Breast epithelium (tissue), 4 donors: ENCODE measurements at regions not wholly inside any gene's neighbourhood (a gene's known extent, or its start where the extent isn't known, plus 50 kb on each side); places are given as distances from the start of the nearest gene placed in this dataset.

Experiments
- DNase-seq, 2 donors: peaks; one replicate each; pipeline ENCODE4 v3.0.0-alpha.2; 2019; ENCODE audit warnings: low spot score in 2 of 2
- H3K27ac ChIP-seq, 2 donors: fragments of 200-600 bp; sonication (generic) in 1 of 2; one replicate each; pipeline ENCODE4 v1.5.1; 2016 to 2019; ENCODE audit warnings: mild to moderate bottlenecking in 1 of 2
- H3K27me3 ChIP-seq, 2 donors: fragments of 200-600 bp; sonication (generic) in 1 of 2; one replicate each; pipeline versions ENCODE4 v1.5.1 to v1.6.0; 2017 to 2019; ENCODE audit warnings: control low read depth in 1 of 2, mild to moderate bottlenecking in 1 of 2
- H3K36me3 ChIP-seq: fragments of 200-600 bp; one replicate; pipeline ENCODE4 v1.5.1; 2019
- H3K4me1 ChIP-seq, 2 donors: fragments of 200-600 bp; sonication (generic); one replicate each; pipeline ENCODE4 v1.5.1; 2016 to 2019; ENCODE audit warnings: control low read depth in 1 of 2
- H3K4me3 ChIP-seq, 3 donors: fragments of 200-600 bp; sonication (generic); 1 replicate in 2 of 3; 2 replicates in 1 of 3; pipeline ENCODE4 v1.5.1; 2016 to 2019; ENCODE audit warnings: mild to moderate bottlenecking in 3 of 3, moderate library complexity in 2 of 3
- H3K9me3 ChIP-seq, 2 donors: fragments of 200-600 bp; sonication (generic) in 1 of 2; one replicate each; pipeline ENCODE4 v1.5.1; 2016 to 2019; ENCODE audit warnings: control low read depth in 1 of 2
- CTCF ChIP-seq, 3 donors: fragments of 450-650 bp; IDR thresholded peaks; one replicate each; pipeline ENCODE4 v1.5.1; 2016 to 2017; ENCODE audit warnings: antibody characterized with exemption in 3 of 3, mild to moderate bottlenecking in 3 of 3, moderate library complexity in 3 of 3
- POLR2A ChIP-seq: fragments of 450-650 bp; IDR thresholded peaks from one replicate; pipeline ENCODE4 v1.6.1; 2016; ENCODE audit warnings: antibody characterized with exemption, mild to moderate bottlenecking, moderate library complexity
- POLR2AphosphoS5 ChIP-seq, 3 donors: sonication (generic); formaldehyde crosslinking; IDR thresholded peaks; one replicate each; pipeline ENCODE4 v1.6.1; 2017; ENCODE audit warnings: antibody characterized with exemption in 3 of 3
- intact Hi-C: fragments of 100-400 bp; cut with DNase I; formaldehyde crosslinking; loops from one replicate; pipeline ENCODE4 v1.15.1; 2023; ENCODE audit warnings: low total_unique reads

- Histone ChIP-seq H3K36me3 (no peaks in the 10 kb centered on the region), H3K4me1 (no peaks in the 10 kb centered on the region), H3K27ac (no peak overlapping the region), H3K27me3 (peaks cover 0 to 3% of the 10 kb centered on the region in 2 donors), H3K9me3 (peaks cover 0 to 8% of the 10 kb centered on the region in 2 donors), H3K4me3 (no peak overlapping the region)
- intact Hi-C loops: no loop called here
- no peak for DNase-seq
- TF ChIP-seq POLR2AphosphoS5 (IDR thresholded peaks at IDR 0.05) (no peak), CTCF (IDR thresholded peaks at IDR 0.05) (no peak), POLR2A (no peak)
These were observed 358.2 kb downstream of the FGFR2 start for GRCh38 chr10:121240011-121240410.

- Histone ChIP-seq H3K4me1 (no peaks in the 10 kb centered on the region), H3K9me3 (peaks cover 0 to 8% of the 10 kb centered on the region in 2 donors), H3K27ac (no peak overlapping the region), H3K36me3 (no peaks in the 10 kb centered on the region), H3K4me3 (no peak overlapping the region), H3K27me3 (peaks cover 0 to under 1% of the 10 kb centered on the region in 2 donors)
- no peak for TF ChIP-seq POLR2AphosphoS5 (IDR thresholded peaks at IDR 0.05)
- TF ChIP-seq POLR2A: no peak
- TF ChIP-seq CTCF (IDR thresholded peaks at IDR 0.05): no peak
- intact Hi-C loops: no loop called here
- DNase-seq: no peak
These were observed 357.7 kb downstream of the FGFR2 start for GRCh38 chr10:121240556-121240955.

GRCh38 chr10:121241337-121241736, 356.9 kb downstream of the FGFR2 start:
- H3K27ac ChIP-seq: no peak overlapping the region
- no peak for DNase-seq
- no peak for TF ChIP-seq POLR2AphosphoS5 (IDR thresholded peaks at IDR 0.05)
- no peak for TF ChIP-seq POLR2A
- TF ChIP-seq CTCF (IDR thresholded peaks at IDR 0.05): no peak
- no peaks in the 10 kb centered on the region for H3K36me3 ChIP-seq
- intact Hi-C loops: no loop called here
- no peaks in the 10 kb centered on the region for H3K27me3 ChIP-seq
- H3K4me3 ChIP-seq: no peak overlapping the region
- H3K4me1 ChIP-seq: no peaks in the 10 kb centered on the region
- H3K9me3 ChIP-seq: peaks cover 0 to 8% of the 10 kb centered on the region in 2 donors

- intact Hi-C loops: no loop called here
- Histone ChIP-seq H3K4me1 (no peaks in the 10 kb centered on the region), H3K27ac (no peak overlapping the region)
These were observed 355.3 kb downstream of the FGFR2 start for GRCh38 chr10:121242741-121243608.

More at GRCh38 chr10:121242741-121243608, 355.3 kb downstream of the FGFR2 start:
- peaks cover 0 to 2% of the 10 kb centered on the region in 2 donors for H3K9me3 ChIP-seq
- H3K27me3 ChIP-seq: peaks cover 0 to under 1% of the 10 kb centered on the region in 2 donors
- H3K36me3 ChIP-seq: no peaks in the 10 kb centered on the region
- no peak overlapping the region for H3K4me3 ChIP-seq
- DNase-seq: no peak
- TF ChIP-seq CTCF (IDR thresholded peaks at IDR 0.05): no peak
- TF ChIP-seq POLR2A: no peak
- no peak for TF ChIP-seq POLR2AphosphoS5 (IDR thresholded peaks at IDR 0.05)
